HG03175 (cell line): ENCODE measurements at regions not wholly inside any gene's neighbourhood (a gene's known extent, or its start where the extent isn't known, plus 50 kb on each side); places are given as distances from the start of the nearest gene placed in this dataset.
"Not testable (repeated sequence)": the region's sequence is repeated elsewhere in the genome, so short reads cannot be mapped to it uniquely, and the experiment has no call there.

Experiments used
- ATAC-seq: cut with Tn5 transposase; IDR thresholded peaks from one replicate; pipeline ENCODE4 v1.9.1; 2021; ENCODE audit warnings: mild to moderate bottlenecking, moderate library complexity; ENCODE audit not compliant: unreplicated experiment

DNA sequence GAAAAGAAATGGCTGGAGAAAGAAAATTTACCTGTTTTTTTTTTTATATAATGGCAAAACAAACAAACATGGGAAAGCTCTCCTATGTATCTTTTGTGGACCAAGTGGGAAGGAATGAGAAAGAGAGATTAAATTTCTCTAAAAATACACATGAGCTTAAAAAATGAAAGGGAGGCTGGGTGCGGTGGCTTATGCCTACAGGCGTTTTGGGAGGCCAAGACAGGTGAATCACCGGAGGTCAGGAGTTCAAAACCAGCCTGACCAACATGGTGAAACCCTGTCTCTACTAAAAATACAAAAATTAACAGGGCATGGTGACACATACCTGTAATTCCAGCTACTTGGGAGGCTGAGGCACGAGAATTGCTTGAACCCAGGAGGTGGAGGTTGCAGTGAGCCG is 388.0 kb downstream of the TFAP2B start:
- not testable (repeated sequence) for ATAC-seq

DNA sequence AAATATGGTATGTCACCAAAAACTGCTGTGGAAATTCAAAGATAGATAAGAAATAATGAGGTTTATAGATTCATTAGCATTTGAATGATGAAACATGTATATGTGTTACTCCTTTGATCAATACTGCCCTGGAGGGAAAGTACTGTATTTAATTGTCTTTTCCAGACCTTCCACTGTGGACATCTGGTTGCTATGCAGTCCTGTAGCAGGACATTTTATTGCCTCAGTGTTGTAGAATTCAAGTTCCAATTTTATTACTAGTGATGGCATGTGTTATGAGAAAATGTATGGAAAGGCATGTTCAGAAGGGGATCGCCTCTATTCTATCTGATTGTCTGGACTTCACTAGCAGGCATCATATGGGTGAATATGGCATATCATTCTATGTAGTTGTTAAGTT is 391.0 kb downstream of the TFAP2B start:
- ATAC-seq = no peak

DNA sequence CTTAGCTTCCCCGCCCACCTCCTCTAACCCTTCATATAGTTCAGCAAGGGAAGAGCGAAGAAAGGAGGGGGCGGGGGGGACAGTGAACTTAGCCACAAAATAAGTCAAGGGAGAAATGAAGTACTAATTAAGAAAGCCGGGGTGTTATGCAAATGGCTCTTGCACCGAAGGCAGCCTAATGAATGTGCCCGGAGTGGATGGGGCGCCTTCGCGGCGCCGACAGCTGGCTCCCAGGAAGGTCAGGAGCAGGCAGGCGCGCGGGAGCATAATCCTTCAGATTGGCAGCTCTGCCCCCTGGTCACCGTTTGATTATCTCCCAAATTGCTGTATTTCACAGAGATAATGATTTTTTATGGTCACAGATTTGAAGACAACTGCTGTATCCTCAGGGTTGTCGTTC is 395.1 kb downstream of the TFAP2B start:
- ATAC-seq = no peak

DNA sequence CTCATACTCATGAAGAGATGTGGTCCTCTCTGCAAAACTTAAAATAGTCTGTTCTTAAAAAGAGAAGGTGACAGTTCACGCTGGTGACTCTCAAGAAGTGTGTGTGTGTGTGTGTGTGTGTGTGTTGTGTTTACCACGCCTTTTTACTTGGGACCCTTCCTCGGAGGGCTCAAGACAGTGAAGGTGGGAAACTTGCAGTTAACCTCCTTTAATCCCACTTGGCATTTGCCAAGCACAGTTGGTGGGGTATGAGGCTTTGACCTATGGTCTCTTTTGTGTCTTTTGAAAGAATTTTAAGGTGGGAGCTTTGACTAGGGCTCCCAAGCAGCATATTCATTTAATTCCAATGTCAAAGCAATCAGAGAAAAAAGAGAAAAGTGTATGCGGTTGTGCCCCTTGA is 395.8 kb downstream of the TFAP2B start:
- ATAC-seq = no peak

DNA sequence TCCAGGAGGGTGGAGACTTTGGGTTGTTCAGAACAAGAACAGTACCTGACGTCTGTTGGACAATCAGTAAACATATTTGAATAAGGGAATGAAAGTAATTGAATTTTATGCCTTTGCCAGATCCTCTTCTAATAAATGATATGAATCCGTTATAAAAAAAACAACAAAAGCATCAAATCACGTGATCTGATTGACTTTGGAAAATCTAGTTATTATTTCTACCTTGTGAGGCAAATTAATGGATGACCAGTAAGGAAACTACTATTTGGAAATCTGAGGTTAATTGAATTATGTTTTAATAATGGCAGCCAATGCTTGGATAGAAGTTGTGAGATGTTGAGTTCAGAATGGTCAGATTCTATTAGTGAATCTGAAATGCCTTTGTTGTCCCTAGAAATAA is 399.5 kb downstream of the TFAP2B start:
- no peak for ATAC-seq

GRCh38 chr6:51224580-51225240 is 406.0 kb downstream of the TFAP2B start:
- not testable (repeated sequence) for ATAC-seq

DNA sequence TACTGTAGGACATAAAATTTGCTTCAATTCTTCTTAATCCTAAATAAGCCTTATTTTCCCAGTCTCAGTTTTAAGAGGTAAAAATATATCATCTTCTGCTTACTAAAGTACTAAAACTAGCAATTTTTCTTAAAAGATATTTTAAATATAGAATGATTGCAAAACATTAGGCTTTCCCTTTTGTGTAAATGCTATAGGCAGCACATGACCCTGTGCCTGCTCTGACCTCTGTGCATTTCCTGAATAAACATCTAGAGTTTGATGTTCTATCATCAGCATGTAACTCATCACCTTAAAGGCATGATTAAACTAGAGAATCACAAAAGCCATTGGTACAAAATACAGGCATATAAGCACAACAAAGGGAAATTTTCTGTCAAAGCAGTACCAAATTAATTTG is 422.7 kb downstream of the TFAP2B start:
- ATAC-seq = no peak

DNA sequence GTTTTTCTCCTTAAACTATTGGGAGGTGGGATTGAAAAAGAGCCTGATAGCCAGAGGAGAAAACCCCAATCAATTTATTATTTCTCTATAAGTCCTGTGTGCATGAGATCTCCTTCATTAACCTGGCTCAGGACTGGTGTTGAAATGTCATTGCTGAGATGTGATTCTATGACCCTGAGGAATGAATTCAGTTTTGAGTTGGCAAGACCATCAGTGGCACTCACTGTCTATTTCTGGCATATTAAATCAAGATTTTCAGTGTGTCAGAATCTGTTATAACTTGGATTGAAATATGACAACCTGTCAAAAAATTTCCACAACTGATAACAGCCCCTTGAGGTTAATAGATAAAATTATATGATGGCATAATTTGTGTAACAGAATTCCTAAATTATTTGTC is 431.1 kb downstream of the TFAP2B start:
- ATAC-seq = no peak

- ATAC-seq = no peak
Observed at GRCh38 chr6:51250317-51250716, 431.6 kb downstream of the TFAP2B start.

- ATAC-seq = no peak
Observed at GRCh38 chr6:51257938-51258337, 439.3 kb downstream of the TFAP2B start.

- ATAC-seq = no peak
Observed at GRCh38 chr6:51260003-51260402, 441.3 kb downstream of the TFAP2B start.

- no peak for ATAC-seq
Observed at GRCh38 chr6:51261691-51262090, 443.0 kb downstream of the TFAP2B start.

DNA sequence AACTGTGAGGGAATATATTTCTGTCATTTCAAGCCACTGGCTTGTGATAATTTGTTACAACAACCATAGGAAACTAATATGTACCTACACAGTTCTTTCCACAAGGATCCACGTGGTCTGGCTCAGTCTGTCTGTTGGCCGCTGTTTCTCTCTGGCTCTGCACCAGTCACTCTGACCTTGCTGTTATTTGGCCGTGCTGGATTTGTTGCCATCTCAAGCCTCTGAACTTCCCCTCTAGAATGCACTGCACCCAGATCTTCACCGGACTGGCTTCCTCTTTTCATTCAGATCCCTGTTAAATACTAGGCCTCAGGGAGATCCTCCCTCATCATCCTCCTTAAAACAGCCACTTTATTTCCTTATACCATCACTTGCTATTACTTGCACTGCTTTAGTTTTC is 446.8 kb downstream of the TFAP2B start:
- no peak for ATAC-seq

DNA sequence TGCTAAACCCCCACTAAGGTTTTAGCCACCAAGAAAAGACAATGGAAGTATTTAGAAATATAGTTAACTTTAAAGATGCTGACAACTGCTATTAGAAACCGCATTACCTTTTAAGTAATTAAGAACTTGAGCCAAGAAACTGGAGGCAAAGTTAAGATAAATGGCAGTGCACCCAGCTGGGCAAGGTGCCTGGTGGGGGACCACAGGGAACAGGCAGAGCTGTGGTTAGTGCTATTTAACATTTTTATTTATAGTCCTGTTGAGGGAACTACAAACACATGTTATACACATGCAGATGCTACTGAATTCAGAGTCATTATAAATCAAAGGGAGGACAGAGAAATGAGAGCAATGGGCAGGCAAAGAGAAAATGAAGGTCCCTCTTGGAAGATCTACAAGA is 447.9 kb downstream of the TFAP2B start:
- ATAC-seq = no peak

- no peak for ATAC-seq
Observed at GRCh38 chr6:51268666-51269065, 450.0 kb downstream of the TFAP2B start.

DNA sequence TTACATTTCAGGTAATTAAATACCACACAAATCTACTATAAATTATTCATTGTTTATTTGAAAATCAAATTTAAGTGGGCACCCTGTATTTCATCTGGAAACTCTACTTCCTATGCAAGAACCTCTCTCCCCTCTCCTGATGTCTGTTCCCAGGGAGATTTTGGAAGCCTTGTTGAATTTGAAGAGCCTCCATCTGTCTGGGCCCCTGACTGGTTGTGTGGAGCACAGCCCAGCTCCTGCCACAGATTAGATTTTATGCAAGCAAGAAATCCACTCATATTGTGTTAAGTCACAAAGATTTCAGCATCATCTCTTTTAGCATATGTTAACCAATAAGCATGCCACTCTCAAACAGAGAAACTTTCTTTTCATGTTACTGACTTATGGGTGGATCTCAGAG is 451.2 kb downstream of the TFAP2B start:
- ATAC-seq = no peak

DNA sequence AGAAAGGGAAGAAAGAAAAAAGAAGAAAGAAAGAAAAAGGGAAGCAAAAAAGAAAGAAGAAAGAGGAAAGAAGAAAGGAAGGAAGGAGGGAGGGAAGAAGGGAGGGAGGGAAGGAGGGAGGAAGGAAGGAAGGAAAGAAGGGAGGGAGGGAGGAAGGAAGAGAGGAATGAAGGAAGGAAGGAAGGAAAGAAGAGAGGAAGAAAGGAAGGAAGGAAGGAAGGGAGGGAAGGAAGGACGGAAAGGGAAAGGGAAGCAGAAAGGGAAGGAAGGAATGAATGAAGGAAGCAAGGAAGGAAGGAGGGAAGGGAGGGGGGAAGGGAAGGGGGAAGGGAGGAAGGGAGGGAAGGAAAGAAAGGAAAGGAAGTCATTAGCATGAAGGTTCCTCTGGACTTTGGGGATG is 452.9 kb downstream of the TFAP2B start:
- ATAC-seq = no peak

DNA sequence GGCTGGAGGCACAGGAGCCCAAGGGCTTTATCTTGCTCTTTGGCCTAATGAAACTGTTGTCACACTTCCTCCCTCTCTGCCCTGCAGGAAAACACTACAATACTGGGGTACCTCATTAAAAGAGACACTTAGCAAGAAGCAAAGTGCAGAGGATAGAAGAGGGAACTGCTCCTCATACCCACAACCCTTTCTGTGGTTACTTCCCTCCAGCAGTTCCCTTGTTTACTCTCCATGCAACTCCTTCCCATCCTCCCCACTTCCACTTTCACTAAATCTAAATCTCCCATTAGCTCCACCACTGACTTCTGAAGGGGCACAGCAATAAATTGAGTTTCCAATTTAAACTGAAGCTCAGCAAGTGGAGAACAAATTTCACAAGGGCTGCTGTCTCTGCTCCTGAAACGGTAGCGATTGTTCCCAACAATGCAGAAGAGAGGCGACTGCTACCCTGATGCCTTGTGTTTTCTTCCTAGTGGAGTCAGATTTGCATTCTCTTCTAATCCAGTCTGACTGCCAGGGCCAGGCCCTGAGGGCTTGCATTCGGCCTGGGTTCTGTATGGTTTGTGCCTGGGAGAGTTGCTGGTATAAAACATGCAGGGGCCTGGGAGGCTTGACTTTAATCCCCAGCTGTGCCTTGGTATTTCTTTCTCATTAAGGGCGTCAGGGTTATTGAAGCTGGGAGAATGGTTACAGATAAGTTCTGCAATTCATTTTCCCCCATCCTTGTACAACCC is 454.7 kb downstream of the TFAP2B start:
- ATAC-seq = no peak

DNA sequence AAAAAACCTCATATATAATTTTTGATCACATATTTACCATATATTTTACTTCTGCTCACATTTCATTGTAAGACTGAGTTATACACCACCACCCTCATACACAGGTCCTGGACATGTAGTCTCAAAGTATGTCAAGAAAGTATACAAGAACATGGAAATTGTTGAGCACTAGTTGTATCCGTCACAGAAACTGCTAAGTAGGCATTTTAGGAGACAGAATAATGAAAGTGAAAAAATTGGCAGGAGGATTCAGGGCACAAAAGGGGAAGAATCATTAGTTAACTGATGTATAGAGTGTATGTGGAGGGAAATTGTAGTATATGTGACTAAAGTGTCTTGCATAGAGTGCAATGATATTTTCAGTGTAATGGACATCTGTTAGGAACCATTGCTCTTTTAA is 458.8 kb downstream of the TFAP2B start:
- ATAC-seq = no peak

- no peak for ATAC-seq
Observed at GRCh38 chr6:51282026-51282425, 463.4 kb downstream of the TFAP2B start.

- no peak for ATAC-seq
Observed at GRCh38 chr6:51283723-51284355, 465.2 kb downstream of the TFAP2B start.

DNA sequence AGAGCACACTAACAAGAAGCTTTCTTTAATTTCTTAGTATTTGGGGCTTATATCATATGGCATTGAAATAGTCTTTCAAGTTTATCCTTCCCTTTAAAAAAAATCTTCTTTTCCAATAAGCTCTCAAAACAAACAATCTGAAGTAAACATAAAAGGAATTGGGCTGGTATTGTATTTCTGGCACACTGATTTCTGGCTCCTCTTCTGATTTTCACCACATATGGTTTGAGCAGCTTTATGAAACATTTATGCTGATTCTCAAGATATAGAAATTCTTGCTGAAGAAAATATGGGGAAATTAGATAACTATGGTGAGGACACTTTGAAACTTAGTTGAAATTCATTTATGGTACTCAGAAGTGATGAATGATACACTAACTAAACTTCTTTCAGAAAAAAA is 467.2 kb downstream of the TFAP2B start:
- no peak for ATAC-seq
